GM12892 (cell line): ENCODE measurements at regions not wholly inside any gene's neighbourhood (a gene's known extent, or its start where the extent isn't known, plus 50 kb on each side); places are given as distances from the start of the nearest gene placed in this dataset.

Experiments
- POLR2A ChIP-seq: IDR thresholded peaks from 2 replicates; pipeline ENCODE4 v1.6.1; 2011; ENCODE audit warnings: low read depth, low read length, control low read depth
- POLR2AphosphoS5 ChIP-seq: IDR thresholded peaks from 2 replicates; pipeline ENCODE4 v1.6.1; 2011; ENCODE audit warnings: low read depth, low read length, control low read depth
- TAF1 ChIP-seq: IDR thresholded peaks from 2 replicates; pipeline ENCODE4 v1.6.1; 2011; ENCODE audit warnings: low read depth, mild to moderate bottlenecking, control low read depth, low read length, borderline replicate concordance

DNA sequence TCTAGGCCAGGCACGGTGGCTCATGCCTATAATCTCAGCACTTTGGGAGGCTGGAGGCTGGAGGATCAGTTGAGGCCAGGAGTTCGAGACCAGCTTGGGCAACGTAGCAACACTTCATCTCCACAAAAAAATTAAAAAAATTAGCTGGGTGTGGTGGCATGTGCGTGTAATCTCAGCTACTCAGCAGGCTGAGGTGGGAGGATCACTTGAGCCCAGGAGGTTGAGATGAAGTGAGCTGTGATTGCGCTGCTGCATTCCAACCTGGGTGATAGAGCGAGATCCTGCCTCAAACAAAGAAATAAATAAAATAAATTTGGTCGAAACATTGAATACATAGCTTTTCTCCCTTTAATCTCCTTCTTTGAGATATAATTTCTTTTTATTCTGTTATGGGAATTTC, 80.6 kb upstream of the ITGB1 start:
- TF ChIP-seq POLR2A: no peak
- TF ChIP-seq TAF1: no peak
- TF ChIP-seq POLR2AphosphoS5: no peak
